HepG2 (cell line): ENCODE measurements at regions not wholly inside any gene's neighbourhood (a gene's known extent, or its start where the extent isn't known, plus 50 kb on each side); places are given as distances from the start of the nearest gene placed in this dataset.
A peak's percentile ranks its signal among the peaks of the same experiment; 100 is the strongest.

Experiments used
- ATAC-seq: fragments of 200-7000 bp; cut with Tn5 transposase; 3 replicates; pipeline ENCODE4 v1.9.1; 2020; ENCODE audit warnings: mild to moderate bottlenecking, moderate library complexity
- BruUV-seq: library from RNA; stranded (reverse); fragments of 400-500 nt; replicated peaks from 2 replicates; lab custom pipeline; 2021; lab: Mats Ljungman, UMichigan
- CTCF ChIA-PET: fragments of 300-600 bp; formaldehyde crosslinking; extraction: SDS; loops from one replicate; lab custom pipeline; 2021; ENCODE audit warnings: low total read pairs, inconsistent platforms, low intra/inter-chr PET ratio; lab: Yijun Ruan, JAX
- POLR2A ChIA-PET: fragments of 350-600 bp; sonication (Branson Sonifier 250); formaldehyde crosslinking; loops from one replicate; lab custom pipeline; 2020; ENCODE audit warnings: antibody characterized with exemption, inconsistent platforms; lab: Yijun Ruan, JAX
- DNase-seq: peaks from one replicate; pipeline ENCODE4 v3.0.0-alpha.2; 2015; ENCODE audit warnings: low spot score
- FAIRE-seq: peaks from 3 replicates; lab custom pipeline; 2011; peaks lifted over from hg19 to GRCh38; lab: Jason Lieb, UNC
- H2AFZ ChIP-seq: one replicate; pipeline ENCODE4 v1.6.1; 2011; ENCODE audit warnings: low read length, inconsistent platforms
- H3K27ac ChIP-seq: fragments of 300-600 bp; 3 replicates; pipeline ENCODE4 v1.8.0; 2011; ENCODE audit warnings: mixed run types, mild to moderate bottlenecking, mixed read lengths, low read length, inconsistent platforms; ENCODE audit not compliant: insufficient read depth; ENCODE audit errors: extremely low read length
- H3K27me3 ChIP-seq, 2 experiments: fragments of 200-600 bp in 1 of 2; 2 replicates in 1 of 2; 3 replicates in 1 of 2; pipeline versions ENCODE4 v1.6.0 to v1.8.0; 2011; ENCODE audit warnings: low read length in 2 of 2, mild to moderate bottlenecking in 2 of 2, moderate library complexity in 2 of 2, inconsistent platforms in 1 of 2; ENCODE audit not compliant: insufficient read depth in 2 of 2, control insufficient read depth in 1 of 2
- H3K36me3 ChIP-seq, 2 experiments: fragments of 200-600 bp in 1 of 2; replicated peaks in 1 of 2; 2 replicates in 1 of 2; 3 replicates in 1 of 2; pipeline versions ENCODE4 v1.5.1 to v1.8.0; 2011; ENCODE audit warnings: low read length in 2 of 2, inconsistent platforms in 1 of 2; ENCODE audit not compliant: insufficient read depth in 2 of 2, control insufficient read depth in 1 of 2
- H3K4me1 ChIP-seq: 2 replicates; pipeline ENCODE4 v1.5.1; 2012; ENCODE audit warnings: low read length, inconsistent platforms; ENCODE audit not compliant: insufficient read depth
- H3K4me2 ChIP-seq: 2 replicates; pipeline ENCODE4 v1.6.0; 2011; ENCODE audit warnings: low read depth, low read length, inconsistent platforms
- H3K4me3 ChIP-seq, 3 experiments: fragments of 200-600 bp in 1 of 3; sonication (generic), shearing (Covaris generic) in 1 of 3; replicated peaks in 1 of 3; 2 replicates each; pipeline ENCODE4 v1.5.1; 2011 to 2016; ENCODE audit warnings: low read length in 3 of 3, inconsistent platforms in 2 of 3, low read depth in 2 of 3, mild to moderate bottlenecking in 2 of 3, control low read depth in 1 of 3, mixed read lengths in 1 of 3; ENCODE audit not compliant: insufficient read depth in 1 of 3
- H3K79me2 ChIP-seq: one replicate; pipeline ENCODE4 v1.6.1; 2011; ENCODE audit warnings: low read length, inconsistent platforms; ENCODE audit not compliant: insufficient read depth
- H3K9ac ChIP-seq: 2 replicates; pipeline ENCODE4 v1.6.0; 2011; ENCODE audit warnings: mild to moderate bottlenecking, low read depth, low read length, inconsistent platforms; ENCODE audit not compliant: insufficient read depth
- H3K9me3 ChIP-seq: 2 replicates; pipeline ENCODE4 v1.5.1; 2012; ENCODE audit warnings: mild to moderate bottlenecking, low read length
- H4K20me1 ChIP-seq: 2 replicates; pipeline ENCODE4 v1.6.0; 2011; ENCODE audit warnings: inconsistent platforms, mild to moderate bottlenecking, low read length, moderate library complexity; ENCODE audit not compliant: insufficient read depth
- ARNT2 ChIP-seq: sonication (generic); formaldehyde crosslinking; IDR thresholded peaks from 2 replicates; pipeline ENCODE4 v1.8.0; 2022; ENCODE audit warnings: mild to moderate bottlenecking, low read depth, missing genetic modification reagents, moderate library complexity
- CBFB ChIP-seq: sonication (generic); formaldehyde crosslinking; IDR thresholded peaks from 2 replicates; pipeline ENCODE4 v1.4.0; 2020; ENCODE audit warnings: missing genetic modification reagents
- GZF1 ChIP-seq: sonication (generic); formaldehyde crosslinking; IDR thresholded peaks from 2 replicates; pipeline ENCODE4 v1.5.1; 2020; ENCODE audit warnings: mild to moderate bottlenecking, missing genetic modification reagents
- HDAC1 ChIP-seq: sonication (generic); formaldehyde crosslinking; IDR thresholded peaks from 2 replicates; pipeline ENCODE4 v1.5.1; 2020; ENCODE audit warnings: mild to moderate bottlenecking, missing genetic modification reagents
- HNF1B ChIP-seq: sonication (generic); formaldehyde crosslinking; IDR thresholded peaks from 2 replicates; pipeline ENCODE4 v1.5.1; 2020; ENCODE audit warnings: mild to moderate bottlenecking, moderate library complexity, missing genetic modification reagents
- NAIF1 ChIP-seq: sonication (generic); formaldehyde crosslinking; IDR thresholded peaks from 2 replicates; pipeline ENCODE4 v1.5.0; 2020; ENCODE audit warnings: mild to moderate bottlenecking, missing genetic modification reagents, borderline replicate concordance
- NBN ChIP-seq: fragments of 450-650 bp; conservative IDR thresholded peaks from 2 replicates; pipeline ENCODE4 v1.6.1; 2017
- NFRKB ChIP-seq: fragments of 450-650 bp; IDR thresholded peaks from 2 replicates; pipeline ENCODE4 v1.6.1; 2017
- NR2F1 ChIP-seq, 2 experiments: fragments of 450-650 bp in 1 of 2; formaldehyde crosslinking in 1 of 2; IDR thresholded peaks; 2 replicates each; pipeline versions ENCODE4 v1.5.0 to v1.6.1; 2016 to 2020; ENCODE audit warnings: mild to moderate bottlenecking in 1 of 2, missing compliant biosample characterization in 1 of 2, missing genetic modification reagents in 1 of 2, moderate library complexity in 1 of 2
- PRDM10 ChIP-seq: sonication (generic); formaldehyde crosslinking; IDR thresholded peaks from 2 replicates; pipeline ENCODE4 v1.4.0; 2020; ENCODE audit warnings: low read depth, missing genetic modification reagents
- SETDB1 ChIP-seq: sonication (generic); formaldehyde crosslinking; IDR thresholded peaks from 2 replicates; pipeline ENCODE4 v1.5.1; 2020; ENCODE audit warnings: missing genetic modification reagents, mild to moderate bottlenecking, borderline replicate concordance
- TRIM24 ChIP-seq: sonication (generic); formaldehyde crosslinking; IDR thresholded peaks from 2 replicates; pipeline ENCODE4 v1.8.0; 2022; ENCODE audit warnings: mild to moderate bottlenecking, missing genetic modification reagents
- ZBTB20 ChIP-seq: sonication (generic); formaldehyde crosslinking; IDR thresholded peaks from 2 replicates; pipeline ENCODE4 v1.8.1; 2023; ENCODE audit warnings: missing genetic modification reagents, low read depth, mild to moderate bottlenecking, borderline replicate concordance
- ZEB1 ChIP-seq: IDR thresholded peaks from 2 replicates; pipeline ENCODE4 v1.6.1; 2012; ENCODE audit warnings: mild to moderate bottlenecking, low read depth, inconsistent platforms; ENCODE audit not compliant: insufficient replicate concordance
- ZNF234 ChIP-seq: sonication (generic); formaldehyde crosslinking; conservative IDR thresholded peaks from 2 replicates; pipeline ENCODE4 v1.5.1; 2020; ENCODE audit warnings: mild to moderate bottlenecking, missing genetic modification reagents
- ZNF343 ChIP-seq: sonication (generic); formaldehyde crosslinking; IDR thresholded peaks from 2 replicates; pipeline ENCODE4 v1.4.0; 2020; ENCODE audit warnings: mild to moderate bottlenecking, missing genetic modification reagents
- ZNF451 ChIP-seq: sonication (generic); formaldehyde crosslinking; IDR thresholded peaks from 2 replicates; pipeline ENCODE4 v1.5.0; 2020; ENCODE audit warnings: mild to moderate bottlenecking, missing genetic modification reagents
- ZNF564 ChIP-seq: sonication (generic); formaldehyde crosslinking; IDR thresholded peaks from 2 replicates; pipeline ENCODE4 v1.8.1; 2023; ENCODE audit warnings: mild to moderate bottlenecking, missing genetic modification reagents
- WGBS: methylation state at CpG from one replicate; pipeline ENCODE4 v1.1.6; 2017; ENCODE audit warnings: low lambda C conversion rate; 5-methylcytosine and 5-hydroxymethylcytosine counted together
- in situ Hi-C: cut with HindIII; loops from 2 replicates; pipeline ENCODE4 v1.10.0; 2017; ENCODE audit warnings: low pct_unique_long_range_greater_than_20kb; ENCODE audit not compliant: extremely low pct_ligation_motif_present
- intact Hi-C: fragments of 100-400 bp; cut with micrococcal nuclease; formaldehyde crosslinking; loops from one replicate; pipeline ENCODE4 v1.10.0; 2022; ENCODE audit not compliant: unreplicated experiment

GRCh38 chr10:78551184-78552005 lies 517.4 kb upstream of the ZMIZ1 start:
- DNase-seq (peak; percentile 81), FAIRE-seq (peak; percentile 55), ATAC-seq (peak; percentile 81)
- ChIA-PET POLR2A (interaction anchor here (0.7 to 2.8 kb wide), 12 partner anchors 8 to 113 kb away, joined by 3 to 12 read pairs (median 4); no protein-coding TSS in a partner anchor), CTCF (no interaction called here)
- H3K9ac ChIP-seq = peak overlapping the region; percentile 75
- H3K9me3 ChIP-seq = no peaks in the 10 kb centered on the region
- H3K4me3 ChIP-seq = peak overlapping the region; percentile 3 to 50 (median 4); a peak in 5 of 6 replicates
- WGBS = 5% methylated on average over 10 of the region's 10 CpGs
- BruUV-seq = TSS peak; percentile 90
- H4K20me1 ChIP-seq = no peaks in the 10 kb centered on the region
- intact Hi-C loops (loop anchor here (2.0 kb wide), 1 partner anchor 31 kb away; no protein-coding TSS in a partner anchor), in situ Hi-C loops (no loop called here)
- H3K27me3 ChIP-seq = no peaks in the 10 kb centered on the region
- no peaks in the 10 kb centered on the region for H3K36me3 ChIP-seq
- H3K4me1 ChIP-seq = peaks cover 81% of the 10 kb centered on the region
- peak overlapping the region; percentile 84 for H3K4me2 ChIP-seq
- H2AFZ ChIP-seq = no peak overlapping the region
- peak overlapping the region; percentile 97 for H3K27ac ChIP-seq
- H3K79me2 ChIP-seq = peaks cover 2% of the 10 kb centered on the region
- TF ChIP-seq NAIF1 (CRISPR knock-in tag) (no peak), GZF1 (CRISPR knock-in tag) (no peak), NFRKB (no peak), SETDB1 (peak; percentile 14; the same call in 1 of the 2 replicates), ZNF343 (no peak; the same call in 1 of the 2 replicates), ARNT2 (CRISPR knock-in tag) (peak; percentile 4; the same call in 1 of the 2 replicates), ZBTB20 (CRISPR knock-in tag) (0 out of 2 replicates have a peak, but pooled peaks have one; percentile 38), ZNF564 (peak; percentile 57; the same call in 1 of the 2 replicates), NBN (no peak), NR2F1 (CRISPR knock-in tag; IDR thresholded peaks at IDR 0.05) (no peak), HDAC1 (no peak), CBFB (CRISPR knock-in tag) (no peak), PRDM10 (no peak), TRIM24 (CRISPR knock-in tag) (0 out of 2 replicates have a peak, but pooled peaks have one; percentile 28), ZNF234 (no peak), HNF1B (CRISPR knock-in tag) (no peak), ZEB1 (no peak), ZNF451 (no peak)
